GM23338 (cell line): ENCODE measurements at regions not wholly inside any gene's neighbourhood (a gene's known extent, or its start where the extent isn't known, plus 50 kb on each side); places are given as distances from the start of the nearest gene placed in this dataset.

Experiments
- ATAC-seq: fragments of 200-7000 bp; cut with Tn5 transposase; 3 replicates; pipeline ENCODE4 v1.9.1; 2020
- DNase-seq: peaks from one replicate; pipeline ENCODE4 v3.0.0-alpha.2; 2015; ENCODE audit warnings: low spot score
- H2AFZ ChIP-seq: fragments of 200-600 bp; sonication (generic); 2 replicates; pipeline ENCODE4 v1.8.0; 2016; ENCODE audit warnings: antibody characterized with exemption, mild to moderate bottlenecking, moderate library complexity
- H3F3A ChIP-seq: fragments of 200-600 bp; sonication (generic); replicated peaks from 2 replicates; pipeline ENCODE4 v1.8.0; 2017; ENCODE audit warnings: antibody characterized with exemption, mixed run types, low read depth
- H3K27ac ChIP-seq: fragments of 200-600 bp; sonication (generic); 2 replicates; pipeline ENCODE4 v1.6.1; 2016; ENCODE audit warnings: low read depth
- H3K27me3 ChIP-seq: fragments of 200-600 bp; sonication (generic); 2 replicates; pipeline ENCODE4 v1.8.0; 2016; ENCODE audit warnings: mild to moderate bottlenecking, mixed run types, moderate library complexity; ENCODE audit not compliant: insufficient read depth
- H3K36me3 ChIP-seq: fragments of 200-600 bp; sonication (generic); 2 replicates; pipeline ENCODE4 v1.8.0; 2016; ENCODE audit warnings: mild to moderate bottlenecking; ENCODE audit not compliant: insufficient read depth
- H3K4me1 ChIP-seq: fragments of 200-600 bp; sonication (generic); 2 replicates; pipeline ENCODE4 v1.8.0; 2016; ENCODE audit warnings: mild to moderate bottlenecking, moderate library complexity; ENCODE audit not compliant: insufficient read depth
- H3K4me2 ChIP-seq: fragments of 200-600 bp; sonication (generic); 2 replicates; pipeline ENCODE4 v1.7.1; 2017; ENCODE audit warnings: mixed run types
- H3K4me3 ChIP-seq: fragments of 200-600 bp; sonication (generic); 2 replicates; pipeline ENCODE4 v1.6.1; 2016; ENCODE audit warnings: mixed run types
- H3K79me2 ChIP-seq: fragments of 200-600 bp; sonication (generic); replicated peaks from 2 replicates; pipeline ENCODE4 v1.8.0; 2017; ENCODE audit warnings: mild to moderate bottlenecking; ENCODE audit not compliant: insufficient read depth
- H3K9me2 ChIP-seq: fragments of 200-600 bp; sonication (generic); 2 replicates; pipeline ENCODE4 v1.8.0; 2017; ENCODE audit not compliant: insufficient read depth
- H4K20me1 ChIP-seq: fragments of 200-600 bp; sonication (generic); replicated peaks from 2 replicates; pipeline ENCODE4 v1.8.0; 2017; ENCODE audit warnings: mild to moderate bottlenecking; ENCODE audit not compliant: insufficient read depth
- H3K27ac Mint-ChIP-seq: 2 replicates; pipeline ENCODE4 v1.8.0; 2020; ENCODE audit warnings: inconsistent platforms, mild to moderate bottlenecking, moderate library complexity, mixed read lengths
- H3K27me3 Mint-ChIP-seq: 3 replicates; pipeline ENCODE4 v1.8.0; 2022; ENCODE audit warnings: low read depth, mild to moderate bottlenecking, moderate library complexity, mixed read lengths, inconsistent platforms; ENCODE audit not compliant: insufficient read depth, poor library complexity
- H3K36me3 Mint-ChIP-seq: 3 replicates; pipeline ENCODE4 v1.8.0; 2021; ENCODE audit warnings: low read depth, mild to moderate bottlenecking, inconsistent platforms, moderate library complexity, mixed read lengths
- H3K4me1 Mint-ChIP-seq: 3 replicates; pipeline ENCODE4 v1.8.0; 2020; ENCODE audit warnings: mild to moderate bottlenecking, inconsistent platforms, mixed read lengths
- H3K4me3 Mint-ChIP-seq: 3 replicates; pipeline ENCODE4 v1.8.0; 2021; ENCODE audit warnings: moderate library complexity, mild to moderate bottlenecking, inconsistent platforms, mixed read lengths
- H3K9me3 Mint-ChIP-seq: 3 replicates; pipeline ENCODE4 v1.8.0; 2020; ENCODE audit warnings: moderate library complexity, mild to moderate bottlenecking, inconsistent platforms, mixed read lengths
- CTCF ChIP-seq, 2 experiments: fragments of 200-600 bp in 1 of 2; sonication (generic) in 1 of 2; conservative IDR thresholded peaks; 2 replicates each; pipeline versions ENCODE4 v1.5.1 to v1.6.1; 2016 to 2017; ENCODE audit warnings: antibody characterized with exemption in 2 of 2, low read depth in 2 of 2, mild to moderate bottlenecking in 2 of 2, moderate library complexity in 1 of 2
- EZH2 ChIP-seq: fragments of 200-600 bp; sonication (generic); IDR thresholded peaks from one replicate; pipeline ENCODE4 v1.8.0; 2017; ENCODE audit warnings: antibody characterized with exemption, mild to moderate bottlenecking, low read depth; ENCODE audit not compliant: unreplicated experiment
- EZH2phosphoT487 ChIP-seq: fragments of 200-600 bp; sonication (generic); IDR thresholded peaks from one replicate; pipeline ENCODE4 v1.8.1; 2018; ENCODE audit warnings: antibody characterized with exemption; ENCODE audit not compliant: unreplicated experiment
- JUNB ChIP-seq: IDR thresholded peaks from one replicate; pipeline ENCODE4 v1.6.1; 2016; ENCODE audit warnings: antibody characterized with exemption; ENCODE audit not compliant: unreplicated experiment
- NANOG ChIP-seq: IDR thresholded peaks from 2 replicates; pipeline ENCODE4 v1.6.1; 2016; ENCODE audit warnings: antibody characterized with exemption, borderline replicate concordance
- POLR2AphosphoS5 ChIP-seq: IDR thresholded peaks from 2 replicates; pipeline ENCODE4 v1.6.1; 2016; ENCODE audit warnings: antibody characterized with exemption, low read depth
- REST ChIP-seq: IDR thresholded peaks from one replicate; pipeline ENCODE4 v1.6.1; 2018; ENCODE audit warnings: antibody characterized with exemption; ENCODE audit not compliant: unreplicated experiment
- ZNF114 ChIP-seq: fragments of 250-450 bp; sonication (Bioruptor Pico); IDR thresholded peaks from 2 replicates; pipeline ENCODE4 v1.5.0; 2020; ENCODE audit warnings: mild to moderate bottlenecking, moderate library complexity
- ZNF462 ChIP-seq: fragments of 250-450 bp; sonication (Bioruptor Pico); IDR thresholded peaks from 2 replicates; pipeline ENCODE4 v1.5.0; 2020; ENCODE audit warnings: mild to moderate bottlenecking, moderate library complexity

GRCh38 chr7:17506596-17506995 lies 208.1 kb downstream of the AHR start:
- Histone ChIP-seq H2AFZ (no peak overlapping the region), H3K4me3 (no peak overlapping the region), H3K79me2 (no peaks in the 10 kb centered on the region), H3K4me2 (no peak overlapping the region), H4K20me1 (no peaks in the 10 kb centered on the region), H3K9me2 (no peaks in the 10 kb centered on the region), H3K4me1 (peaks cover 12% of the 10 kb centered on the region), H3K27me3 (no peaks in the 10 kb centered on the region), H3K27ac (no peak overlapping the region), H3F3A (no peaks in the 10 kb centered on the region), H3K36me3 (no peaks in the 10 kb centered on the region)
- no peaks in the 10 kb centered on the region for H3K27me3 Mint-ChIP-seq
- H3K4me3 Mint-ChIP-seq, result no peak overlapping the region
- H3K36me3 Mint-ChIP-seq, result no peaks in the 10 kb centered on the region
- ATAC-seq, result no peak
- no peak for DNase-seq
- H3K27ac Mint-ChIP-seq, result no peak overlapping the region
- H3K4me1 Mint-ChIP-seq, result peaks cover 8% of the 10 kb centered on the region
- TF ChIP-seq CTCF (conservative IDR thresholded peaks at IDR 0.05; ENCODE audit: low read depth in 2 of 2) (no peak), ZNF462 (CRISPR knock-in tag) (no peak), EZH2phosphoT487 (no peak), NANOG (no peak), JUNB (no peak), POLR2AphosphoS5 (no peak), ZNF114 (CRISPR knock-in tag) (no peak), EZH2 (no peak), REST (no peak)
- no peaks in the 10 kb centered on the region for H3K9me3 Mint-ChIP-seq
